GM21367 (cell line): ENCODE measurements at regions not wholly inside any gene's neighbourhood (a gene's known extent, or its start where the extent isn't known, plus 50 kb on each side); places are given as distances from the start of the nearest gene placed in this dataset.
"Not testable (repeated sequence)": the region's sequence is repeated elsewhere in the genome, so short reads cannot be mapped to it uniquely, and the experiment has no call there.

Experiments used
- ATAC-seq: cut with Tn5 transposase; IDR thresholded peaks from one replicate; pipeline ENCODE4 v1.9.1; 2021; ENCODE audit not compliant: unreplicated experiment

- no peak for ATAC-seq
Measured at GRCh38 chr3:125645616-125646015, 50.3 kb upstream of the OSBPL11 start.

GRCh38 chr3:125646581-125646980 lies 51.3 kb upstream of the OSBPL11 start:
- no peak for ATAC-seq

GRCh38 chr3:125647318-125648014 lies 52.2 kb upstream of the OSBPL11 start:
- no peak for ATAC-seq

GRCh38 chr3:125651244-125651643 lies 55.9 kb upstream of the OSBPL11 start:
- ATAC-seq, result no peak

- no peak for ATAC-seq
Measured at GRCh38 chr3:125652349-125652748, 57.1 kb upstream of the OSBPL11 start.

- ATAC-seq, result no peak
Measured at GRCh38 chr3:125654526-125654925, 59.2 kb upstream of the OSBPL11 start.

GRCh38 chr3:125662675-125663074 lies 67.4 kb upstream of the OSBPL11 start:
- no peak for ATAC-seq

GRCh38 chr3:125670352-125670751 lies 75.1 kb upstream of the OSBPL11 start:
- ATAC-seq, result no peak

GRCh38 chr3:125670945-125671344 lies 75.6 kb upstream of the OSBPL11 start:
- ATAC-seq, result no peak

GRCh38 chr3:125671461-125672243 lies 76.4 kb upstream of the OSBPL11 start:
- no peak for ATAC-seq

- ATAC-seq, result no peak
Measured at GRCh38 chr3:125675791-125676190, 80.5 kb upstream of the OSBPL11 start.

GRCh38 chr3:125679258-125679657 lies 84.0 kb upstream of the OSBPL11 start:
- no peak for ATAC-seq

- ATAC-seq, result no peak
Measured at GRCh38 chr3:125681146-125681545, 85.8 kb upstream of the OSBPL11 start.

GRCh38 chr3:125681906-125682305 lies 86.6 kb upstream of the OSBPL11 start:
- not testable (repeated sequence) for ATAC-seq

- not testable (repeated sequence) for ATAC-seq
Measured at GRCh38 chr3:125682610-125683009, 87.3 kb upstream of the OSBPL11 start.

GRCh38 chr3:125683067-125683829 lies 88.0 kb upstream of the OSBPL11 start:
- no peak for ATAC-seq

GRCh38 chr3:125684199-125684598 lies 88.9 kb upstream of the OSBPL11 start:
- no peak for ATAC-seq

- ATAC-seq, result not testable (repeated sequence)
Measured at GRCh38 chr3:125685741-125686140, 90.4 kb upstream of the OSBPL11 start.

GRCh38 chr3:125692361-125692760 lies 97.1 kb upstream of the OSBPL11 start:
- no peak for ATAC-seq

- no peak for ATAC-seq
Measured at GRCh38 chr3:125693887-125694286, 98.6 kb upstream of the OSBPL11 start.

- no peak for ATAC-seq
Measured at GRCh38 chr3:125694761-125695294, 99.5 kb upstream of the OSBPL11 start.
